ENCODE measurements at regions not wholly inside any gene's neighbourhood (a gene's known extent, or its start where the extent isn't known, plus 50 kb on each side); places are given as distances from the start of the nearest gene placed in this dataset.

GRCh38 chr14:84080944-84081343, 1449.0 kb upstream of the FLRT2 start:
- no peak for ATAC-seq
- no peak for DNase-seq
- no peaks in the 10 kb centered on the region for H3K27me3 ChIP-seq
- H3K36me3 ChIP-seq = no peaks in the 10 kb centered on the region
- TF ChIP-seq CTCF (IDR thresholded peaks at IDR 0.05) = no peak
- WGBS, 2 donors = 93 to 95% methylated on average over 1 of the region's 1 CpG
- H3K4me1 ChIP-seq = peaks cover 0 to 3% (median 0%) of the 10 kb centered on the region in 3 donors
- H3K9me3 ChIP-seq = no peaks in the 10 kb centered on the region
- H3K4me3 ChIP-seq = no peak overlapping the region
- H3K27ac ChIP-seq = no peak overlapping the region
- FAIRE-seq = no peak
- intact Hi-C loops (cut with DNase I) = no loop called here

- no peak overlapping the region for H3K4me3 ChIP-seq
- DNase-seq (no peak), FAIRE-seq (no peak), ATAC-seq (no peak)
- intact Hi-C loops (cut with DNase I) = no loop called here
- 93 to 100% methylated on average over 1 of the region's 1 CpG for WGBS, 2 donors
- H3K36me3 ChIP-seq = no peaks in the 10 kb centered on the region
- no peaks in the 10 kb centered on the region for H3K27me3 ChIP-seq
- no peak for TF ChIP-seq CTCF (IDR thresholded peaks at IDR 0.05)
- H3K9me3 ChIP-seq = no peaks in the 10 kb centered on the region
- peaks cover 0 to 8% (median 0%) of the 10 kb centered on the region in 3 donors for H3K4me1 ChIP-seq
- H3K27ac ChIP-seq = no peak overlapping the region
Measured at GRCh38 chr14:84084056-84084630, 1445.8 kb upstream of the FLRT2 start.

GRCh38 chr14:84085493-84085892, 1444.5 kb upstream of the FLRT2 start:
- Histone ChIP-seq H3K27me3 (no peaks in the 10 kb centered on the region), H3K4me1 (peaks cover 0 to 8% (median 0%) of the 10 kb centered on the region in 3 donors), H3K36me3 (no peaks in the 10 kb centered on the region), H3K27ac (no peak overlapping the region), H3K9me3 (no peaks in the 10 kb centered on the region), H3K4me3 (no peak overlapping the region)
- FAIRE-seq (no peak), ATAC-seq (peak in 1 of 4 donors; percentile 30), DNase-seq (no peak)
- intact Hi-C loops (cut with DNase I) = no loop called here
- TF ChIP-seq CTCF (IDR thresholded peaks at IDR 0.05) = no peak

DNA sequence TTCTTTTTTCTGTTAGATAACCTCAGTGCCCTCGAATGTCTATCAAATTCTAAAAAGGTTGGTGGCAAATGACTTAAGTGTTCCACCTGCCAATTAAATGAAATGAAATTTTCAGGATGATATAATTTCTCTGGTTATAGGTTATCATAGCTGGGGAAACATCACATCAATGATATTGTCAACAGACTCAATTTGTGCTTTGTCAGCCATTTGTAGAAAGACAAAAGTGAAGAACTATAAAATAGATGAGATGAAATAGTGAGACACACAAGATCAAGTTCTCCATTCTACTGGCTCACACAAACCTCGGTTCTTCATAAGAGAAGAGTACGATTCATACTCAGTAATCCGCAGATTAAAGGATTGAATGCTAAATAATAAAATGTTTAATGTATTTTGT, 1443.2 kb upstream of the FLRT2 start:
- Histone ChIP-seq H3K27ac (no peak overlapping the region), H3K36me3 (no peaks in the 10 kb centered on the region), H3K9me3 (no peaks in the 10 kb centered on the region), H3K4me1 (peaks cover 0 to 8% (median 0%) of the 10 kb centered on the region in 3 donors), H3K4me3 (no peak overlapping the region), H3K27me3 (no peaks in the 10 kb centered on the region)
- WGBS, 2 donors = 78 to 80% methylated on average over 4 of the region's 4 CpGs
- DNase-seq (no peak), FAIRE-seq (no peak), ATAC-seq (peak in 1 of 4 donors; percentile 39)
- intact Hi-C loops (cut with DNase I) = no loop called here
- no peak for TF ChIP-seq CTCF (IDR thresholded peaks at IDR 0.05)

DNA sequence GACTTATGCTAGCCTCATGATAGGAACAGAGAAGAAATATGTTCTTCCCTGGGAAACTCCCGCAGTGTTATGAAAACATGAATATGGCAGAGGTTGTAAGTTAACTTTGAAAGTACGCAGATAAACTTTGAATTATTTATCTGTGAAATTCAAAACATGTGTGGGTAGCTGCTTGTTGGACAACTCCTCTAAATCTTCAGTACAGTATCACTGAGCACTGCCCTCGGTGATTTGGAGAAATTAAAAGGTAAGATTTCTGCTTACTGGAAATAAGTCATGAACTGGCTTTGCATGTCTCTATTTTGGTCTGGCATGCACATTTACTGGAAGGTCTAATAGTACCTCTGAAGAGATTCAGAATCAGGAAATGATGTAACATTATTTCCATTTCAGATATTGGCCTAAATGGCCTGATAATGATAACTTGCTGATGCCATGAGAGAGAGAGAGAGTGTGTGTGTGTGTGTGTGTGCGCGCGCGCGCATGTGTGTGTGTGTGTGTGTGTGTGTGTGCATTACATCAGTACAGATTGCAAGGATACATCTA, 1441.9 kb upstream of the FLRT2 start:
- DNase-seq (no peak), ATAC-seq (peak in 3 of 4 donors; percentile 11 to 78 (median 56)), FAIRE-seq (no peak)
- H3K4me3 ChIP-seq = no peak overlapping the region
- intact Hi-C loops (cut with DNase I) = no loop called here
- no peak for TF ChIP-seq CTCF (IDR thresholded peaks at IDR 0.05)
- 84 to 85% methylated on average over 8 of the region's 8 CpGs for WGBS, 2 donors
- H3K27ac ChIP-seq = peak overlapping the region in 1 of 4 donors; percentile 12
- no peaks in the 10 kb centered on the region for H3K27me3 ChIP-seq
- no peaks in the 10 kb centered on the region for H3K36me3 ChIP-seq
- H3K9me3 ChIP-seq = no peaks in the 10 kb centered on the region
- peaks cover 0 to 5% (median 0%) of the 10 kb centered on the region in 3 donors for H3K4me1 ChIP-seq
